SK-N-SH (cell line): ENCODE measurements at regions not wholly inside any gene's neighbourhood (a gene's known extent, or its start where the extent isn't known, plus 50 kb on each side); places are given as distances from the start of the nearest gene placed in this dataset.

Experiments used
- CTCF ChIA-PET: fragments of 300-600, 350-600 bp; formaldehyde crosslinking; extraction: SDS; loops from one replicate; lab custom pipeline; 2021; lab: Yijun Ruan, JAX
- POLR2A ChIA-PET: fragments of 350-600 bp; sonication (Branson Sonifier 250); formaldehyde crosslinking; extraction: SDS; loops from one replicate; lab custom pipeline; 2020; ENCODE audit warnings: antibody characterized with exemption, inconsistent platforms; lab: Yijun Ruan, JAX
- DNase-seq: peaks from one replicate; pipeline ENCODE4 v3.0.0; 2012
- H2AFZ ChIP-seq: fragments of 200-600 bp; sonication (generic); 2 replicates; pipeline ENCODE4 v1.8.1; 2016; ENCODE audit warnings: antibody characterized with exemption, mild to moderate bottlenecking, low read depth
- H3F3A ChIP-seq: fragments of 200-600 bp; sonication (generic); replicated peaks from 2 replicates; pipeline ENCODE3; 2016; ENCODE audit warnings: antibody characterized with exemption, mild to moderate bottlenecking; ENCODE audit not compliant: insufficient read depth
- H3K27ac ChIP-seq, 2 experiments: fragments of 200-500 bp in 1 of 2; fragments of 200-600 bp in 1 of 2; sonication (Bioruptor generic) in 1 of 2; sonication (generic), shearing (Covaris generic) in 1 of 2; 2 replicates each; pipeline versions ENCODE4 v1.5.1 to v1.6.1; 2014 to 2016; ENCODE audit warnings: low read depth in 2 of 2, inconsistent platforms in 1 of 2, low read length in 1 of 2, mild to moderate bottlenecking in 1 of 2, mixed read lengths in 1 of 2
- H3K27me3 ChIP-seq: fragments of 200-600 bp; sonication (generic), shearing (Covaris generic); 2 replicates; pipeline ENCODE4 v1.6.1; 2016; ENCODE audit warnings: mixed run types; ENCODE audit not compliant: insufficient read depth
- H3K36me3 ChIP-seq, 2 experiments: fragments of 200-500 bp in 1 of 2; fragments of 200-600 bp in 1 of 2; sonication (Bioruptor generic) in 1 of 2; sonication (generic) in 1 of 2; replicated peaks in 1 of 2; 2 replicates each; pipeline versions ENCODE3 to v1.5.1; 2014 to 2016; ENCODE audit warnings: low read length in 1 of 2, mild to moderate bottlenecking in 1 of 2; ENCODE audit not compliant: insufficient read depth in 2 of 2, control insufficient read depth in 1 of 2
- H3K4me1 ChIP-seq, 2 experiments: fragments of 200-500 bp in 1 of 2; fragments of 200-600 bp in 1 of 2; sonication (Bioruptor generic) in 1 of 2; sonication (generic), shearing (Covaris generic) in 1 of 2; 2 replicates each; pipeline versions ENCODE4 v1.5.1 to v1.6.1; 2014 to 2016; ENCODE audit warnings: low read depth in 1 of 2, low read length in 1 of 2, mixed run types in 1 of 2; ENCODE audit not compliant: insufficient read depth in 2 of 2, control insufficient read depth in 1 of 2
- H3K4me2 ChIP-seq: fragments of 200-600 bp; sonication (generic), shearing (Covaris generic); 2 replicates; pipeline ENCODE4 v1.6.1; 2017; ENCODE audit warnings: mixed run types
- H3K4me3 ChIP-seq, 2 experiments: fragments of 200-500 bp in 1 of 2; fragments of 200-600 bp in 1 of 2; sonication (Bioruptor generic) in 1 of 2; sonication (generic), shearing (Covaris generic) in 1 of 2; 2 replicates each; pipeline versions ENCODE4 v1.5.1 to v1.8.1; 2014 to 2016; ENCODE audit warnings: low read depth in 2 of 2, inconsistent platforms in 1 of 2, low read length in 1 of 2, mild to moderate bottlenecking in 1 of 2, mixed read lengths in 1 of 2, moderate library complexity in 1 of 2
- H3K79me2 ChIP-seq: fragments of 200-600 bp; sonication (generic); 2 replicates; pipeline ENCODE4 v1.8.1; 2017; ENCODE audit warnings: mild to moderate bottlenecking; ENCODE audit not compliant: insufficient read depth
- H3K9ac ChIP-seq: fragments of 200-600 bp; sonication (generic); 2 replicates; pipeline ENCODE4 v1.6.1; 2017; ENCODE audit warnings: mixed run types
- H3K9me2 ChIP-seq: fragments of 200-600 bp; sonication (generic); 2 replicates; pipeline ENCODE4 v1.6.1; 2017; ENCODE audit warnings: mixed run types
- H3K9me3 ChIP-seq: fragments of 200-600 bp; sonication (generic); 2 replicates; pipeline ENCODE4 v1.6.1; 2017; ENCODE audit warnings: mixed run types, mild to moderate bottlenecking, moderate library complexity
- H4K20me1 ChIP-seq: fragments of 200-600 bp; sonication (generic); 2 replicates; pipeline ENCODE4 v1.6.1; 2017; ENCODE audit warnings: mild to moderate bottlenecking, mixed run types; ENCODE audit not compliant: insufficient read depth
- ELF1 ChIP-seq: IDR thresholded peaks from 2 replicates; pipeline ENCODE4 v1.4.0; 2012
- EZH2phosphoT487 ChIP-seq: fragments of 200-600 bp; sonication (generic); IDR thresholded peaks from 2 replicates; pipeline ENCODE4 v1.6.1; 2017; ENCODE audit warnings: low read depth, mixed run types, mild to moderate bottlenecking, antibody characterized with exemption, moderate library complexity, borderline replicate concordance
- FOSL2 ChIP-seq: IDR thresholded peaks from 2 replicates; pipeline ENCODE4 v1.4.0; 2012; ENCODE audit warnings: low read depth, mild to moderate bottlenecking, moderate library complexity, borderline replicate concordance
- FOXM1 ChIP-seq: IDR thresholded peaks from 2 replicates; pipeline ENCODE4 v1.4.0; 2012; ENCODE audit warnings: low read depth, mild to moderate bottlenecking
- GATA2 ChIP-seq: sonication (generic); formaldehyde crosslinking; IDR thresholded peaks from 2 replicates; pipeline ENCODE4 v1.5.0; 2020; ENCODE audit warnings: mild to moderate bottlenecking, missing genetic modification reagents
- IRF3 ChIP-seq: fragments of 150-350 bp; IDR thresholded peaks from 2 replicates; pipeline ENCODE4 v1.6.1; 2016; ENCODE audit warnings: mild to moderate bottlenecking, low read depth, low read length
- MAX ChIP-seq: IDR thresholded peaks from 2 replicates; pipeline ENCODE4 v1.4.0; 2012; ENCODE audit warnings: low read depth
- MEF2A ChIP-seq: IDR thresholded peaks from 2 replicates; pipeline ENCODE4 v1.4.0; 2012; ENCODE audit warnings: low read depth, borderline replicate concordance
- NFIC ChIP-seq: IDR thresholded peaks from 2 replicates; pipeline ENCODE4 v1.4.0; 2012; ENCODE audit warnings: borderline replicate concordance
- PBX3 ChIP-seq: IDR thresholded peaks from 2 replicates; pipeline ENCODE4; 2012
- RAD21 ChIP-seq: IDR thresholded peaks from 2 replicates; pipeline ENCODE4 v1.6.1; 2012; ENCODE audit warnings: mild to moderate bottlenecking, low read length
- RCOR1 ChIP-seq: fragments of 150-350 bp; IDR thresholded peaks from 2 replicates; pipeline ENCODE4 v1.6.1; 2017; ENCODE audit warnings: antibody characterized with exemption, low read length
- RFX5 ChIP-seq: IDR thresholded peaks from 2 replicates; pipeline ENCODE4 v1.6.1; 2012; ENCODE audit warnings: mild to moderate bottlenecking, improper control_type of control experiment, low read length
- RXRA ChIP-seq: IDR thresholded peaks from 2 replicates; pipeline ENCODE4 v1.4.0; 2012; ENCODE audit warnings: low read depth, mild to moderate bottlenecking, borderline replicate concordance
- SIN3A ChIP-seq: IDR thresholded peaks from 2 replicates; pipeline ENCODE4 v1.6.1; 2012; ENCODE audit warnings: low read depth, mild to moderate bottlenecking, low read length, moderate library complexity, borderline replicate concordance
- TEAD4 ChIP-seq: IDR thresholded peaks from 2 replicates; pipeline ENCODE4 v1.4.0; 2012; ENCODE audit warnings: mild to moderate bottlenecking, borderline replicate concordance; ENCODE audit not compliant: insufficient read depth
- USF2 ChIP-seq: fragments of 150-350 bp; IDR thresholded peaks from 2 replicates; pipeline ENCODE4 v1.6.1; 2017; ENCODE audit warnings: antibody characterized with exemption, low read length, low read depth, borderline replicate concordance
- ZBTB33 ChIP-seq: IDR thresholded peaks from 2 replicates; pipeline ENCODE4 v1.4.0; 2012; ENCODE audit warnings: low read depth, borderline replicate concordance
- WGBS: methylation state at CpG from one replicate; pipeline ENCODE4 v1.1.6; 2017; ENCODE audit warnings: low lambda C conversion rate; 5-methylcytosine and 5-hydroxymethylcytosine counted together

- ChIA-PET POLR2A (no interaction called here), CTCF (no interaction called here)
- Histone ChIP-seq H3K27ac (no peak overlapping the region), H4K20me1 (no peaks in the 10 kb centered on the region), H3K79me2 (no peaks in the 10 kb centered on the region), H3K27me3 (0 out of 2 replicates have a peak, but pooled peaks cover 6% of the 10 kb centered on the region), H3K9me2 (no peaks in the 10 kb centered on the region), H3K9me3 (no peaks in the 10 kb centered on the region), H3K4me2 (no peak overlapping the region), H3K9ac (no peak overlapping the region), H3K36me3 (no peaks in the 10 kb centered on the region), H2AFZ (no peak overlapping the region), H3F3A (no peaks in the 10 kb centered on the region), H3K4me1 (no peaks in the 10 kb centered on the region), H3K4me3 (no peak overlapping the region)
- WGBS, result 0% methylated on average over 2 of the region's 2 CpGs
- TF ChIP-seq NFIC (no peak), EZH2phosphoT487 (no peak), MEF2A (no peak), RXRA (no peak), SIN3A (no peak), ZBTB33 (no peak), RCOR1 (no peak), RFX5 (no peak), IRF3 (no peak), FOSL2 (no peak), TEAD4 (no peak), RAD21 (no peak), MAX (no peak), PBX3 (no peak), ELF1 (no peak), GATA2 (CRISPR knock-in tag) (no peak), FOXM1 (no peak), USF2 (no peak)
- DNase-seq, result no peak
These were observed 159.6 kb upstream of the PJA1 start for GRCh38 chrX:69324851-69325250.
